CD14-positive monocyte (primary cell): ENCODE measurements at regions not wholly inside any gene's neighbourhood (a gene's known extent, or its start where the extent isn't known, plus 50 kb on each side); places are given as distances from the start of the nearest gene placed in this dataset.

ENCODE experiments used
- DNase-seq, 3 donors: peaks; one replicate each; pipeline ENCODE4 v3.0.0-alpha.2; 2011 to 2022
- H2AFZ ChIP-seq: 2 replicates; pipeline ENCODE4 v1.6.0; 2012; ENCODE audit warnings: mild to moderate bottlenecking, low read depth, low read length, inconsistent platforms; ENCODE audit not compliant: insufficient read depth, poor library complexity, severe bottlenecking
- H3K27ac ChIP-seq, 2 donors: 1 replicate in 1 of 2; 2 replicates in 1 of 2; pipeline ENCODE4 v1.5.1; 2012 to 2013; ENCODE audit warnings: low read length in 2 of 2, control low read depth in 1 of 2, inconsistent platforms in 1 of 2, low read depth in 1 of 2, mild to moderate bottlenecking in 1 of 2
- H3K27me3 ChIP-seq, 2 donors: one replicate each; pipeline versions ENCODE4 v1.6.0 to v1.6.1; 2011 to 2013; ENCODE audit warnings: low read length in 2 of 2; ENCODE audit not compliant: control insufficient read depth in 2 of 2, insufficient read depth in 2 of 2
- H3K36me3 ChIP-seq, 2 donors: replicated peaks in 1 of 2; 1 replicate in 1 of 2; 2 replicates in 1 of 2; pipeline versions ENCODE4 v1.5.1 to v1.6.1; 2012 to 2013; ENCODE audit warnings: low read length in 2 of 2, control low read depth in 1 of 2, inconsistent platforms in 1 of 2, mild to moderate bottlenecking in 1 of 2; ENCODE audit not compliant: insufficient read depth in 2 of 2, control insufficient read depth in 1 of 2
- H3K4me1 ChIP-seq, 2 donors: 1 replicate in 1 of 2; 2 replicates in 1 of 2; pipeline versions ENCODE4 v1.5.1 to v1.6.1; 2012 to 2013; ENCODE audit warnings: low read length in 2 of 2, control low read depth in 1 of 2, inconsistent platforms in 1 of 2, mild to moderate bottlenecking in 1 of 2, moderate library complexity in 1 of 2; ENCODE audit not compliant: insufficient read depth in 2 of 2, control insufficient read depth in 1 of 2
- H3K4me2 ChIP-seq: replicated peaks from 2 replicates; pipeline ENCODE3; 2012; ENCODE audit warnings: low read length, moderate library complexity, mild to moderate bottlenecking; ENCODE audit not compliant: poor library complexity, severe bottlenecking; ENCODE audit errors: extremely low read depth
- H3K4me3 ChIP-seq, 3 experiments: fragments of 200-600 bp in 1 of 3; sonication (generic) in 1 of 3; replicated peaks in 1 of 3; 1 replicate in 2 of 3; 2 replicates in 1 of 3; pipeline ENCODE4 v1.5.1; 2011 to 2013; ENCODE audit warnings: low read length in 3 of 3, mild to moderate bottlenecking in 3 of 3, control low read depth in 2 of 3, low read depth in 2 of 3, inconsistent platforms in 1 of 3, moderate library complexity in 1 of 3
- H3K79me2 ChIP-seq: 2 replicates; pipeline ENCODE4 v1.6.0; 2012; ENCODE audit warnings: mild to moderate bottlenecking, control low read depth, inconsistent platforms, low read length, moderate library complexity; ENCODE audit not compliant: insufficient read depth
- H3K9ac ChIP-seq: 2 replicates; pipeline ENCODE4 v1.6.0; 2017; ENCODE audit warnings: low read length, mild to moderate bottlenecking; ENCODE audit not compliant: insufficient read depth, poor library complexity, severe bottlenecking
- H3K9me3 ChIP-seq, 2 donors: replicated peaks in 1 of 2; 1 replicate in 1 of 2; 2 replicates in 1 of 2; pipeline versions ENCODE4 v1.5.1 to v1.6.1; 2012 to 2013; ENCODE audit warnings: low read length in 2 of 2, control low read depth in 1 of 2; ENCODE audit not compliant: control insufficient read depth in 1 of 2, insufficient read depth in 1 of 2
- H4K20me1 ChIP-seq: 2 replicates; pipeline ENCODE4 v1.6.0; 2012; ENCODE audit warnings: mild to moderate bottlenecking, low read length, control low read depth, moderate library complexity; ENCODE audit not compliant: insufficient read depth
- H3K27ac Mint-ChIP-seq, 7 donors: one replicate each; pipeline ENCODE4 v1.8.0; 2020; ENCODE audit warnings: mild to moderate bottlenecking in 7 of 7, mixed read lengths in 7 of 7, moderate library complexity in 6 of 7, inconsistent platforms in 2 of 7
- H3K27me3 Mint-ChIP-seq, 3 donors: one replicate each; pipeline ENCODE4 v1.8.0; 2021 to 2022; ENCODE audit warnings: low read depth in 3 of 3, mild to moderate bottlenecking in 3 of 3, mixed read lengths in 3 of 3, moderate library complexity in 3 of 3, inconsistent platforms in 1 of 3
- H3K36me3 Mint-ChIP-seq, 2 donors: one replicate each; pipeline ENCODE4 v1.8.0; 2020; ENCODE audit warnings: mixed read lengths in 2 of 2, inconsistent platforms in 1 of 2, mild to moderate bottlenecking in 1 of 2
- H3K4me1 Mint-ChIP-seq: one replicate; pipeline ENCODE4 v1.8.0; 2020; ENCODE audit warnings: mild to moderate bottlenecking, mixed read lengths
- H3K4me3 Mint-ChIP-seq, 2 donors: one replicate each; pipeline ENCODE4 v1.8.0; 2020; ENCODE audit warnings: mild to moderate bottlenecking in 2 of 2, mixed read lengths in 2 of 2, moderate library complexity in 1 of 2
- H3K9me3 Mint-ChIP-seq, 7 donors: one replicate each; pipeline ENCODE4 v1.8.0; 2020 to 2022; ENCODE audit warnings: mixed read lengths in 7 of 7, mild to moderate bottlenecking in 6 of 7, moderate library complexity in 6 of 7, inconsistent platforms in 2 of 7
- CTCF ChIP-seq: fragments of 200-600 bp; IDR thresholded peaks from one replicate; pipeline ENCODE4 v1.8.0; 2022; ENCODE audit warnings: antibody characterized with exemption, mild to moderate bottlenecking
- WGBS: methylation state at CpG from one replicate; pipeline ENCODE4 v1.1.5; 2013; ENCODE audit warnings: missing lambda C conversion rate; ENCODE audit not compliant: insufficient coverage; 5-methylcytosine and 5-hydroxymethylcytosine counted together
- intact Hi-C, 2 donors: fragments of 100-400 bp; cut with micrococcal nuclease; formaldehyde crosslinking; loops; one replicate each; pipeline versions ENCODE4 v1.15.0 to v1.15.1; 2023

GRCh38 chr15:29480278-29480677, 210.7 kb upstream of the NSMCE3 start:
- H3K9me3 Mint-ChIP-seq = peaks cover 0 to 14% (median 3%) of the 10 kb centered on the region in 7 donors
- H3K79me2 ChIP-seq = no peaks in the 10 kb centered on the region
- H3K4me2 ChIP-seq = no peak overlapping the region
- TF ChIP-seq CTCF = no peak
- no peak overlapping the region for H3K27ac ChIP-seq
- H3K4me1 ChIP-seq = no peaks in the 10 kb centered on the region
- H3K4me3 ChIP-seq = no peak overlapping the region
- no peaks in the 10 kb centered on the region for H4K20me1 ChIP-seq
- intact Hi-C loops = loop anchor here in 1 of 2 donors (2.0 kb wide), 1 partner anchor 19 kb away; no protein-coding TSS in a partner anchor
- DNase-seq = no peak
- H3K27ac Mint-ChIP-seq = no peak overlapping the region
- no peaks in the 10 kb centered on the region for H3K36me3 ChIP-seq
- no peaks in the 10 kb centered on the region for H3K27me3 ChIP-seq
- no peaks in the 10 kb centered on the region for H3K27me3 Mint-ChIP-seq
- H3K4me3 Mint-ChIP-seq = no peak overlapping the region
- no peak overlapping the region for H2AFZ ChIP-seq
- no peaks in the 10 kb centered on the region for H3K36me3 Mint-ChIP-seq
- H3K9ac ChIP-seq = no peak overlapping the region
- 64% methylated on average over 5 of the region's 8 CpGs for WGBS
- peaks cover 0 to 5% of the 10 kb centered on the region in 2 donors for H3K9me3 ChIP-seq
- H3K4me1 Mint-ChIP-seq = no peaks in the 10 kb centered on the region

- no peaks in the 10 kb centered on the region for H3K27me3 ChIP-seq
- H3K36me3 ChIP-seq = no peaks in the 10 kb centered on the region
- H3K9ac ChIP-seq = no peak overlapping the region
- Mint-ChIP-seq H3K36me3 (no peaks in the 10 kb centered on the region), H3K4me1 (no peaks in the 10 kb centered on the region), H3K27ac (no peak overlapping the region), H3K4me3 (no peak overlapping the region), H3K27me3 (peaks cover 0 to 2% (median 0%) of the 10 kb centered on the region in 3 donors), H3K9me3 (peaks cover 0 to 18% (median 5%) of the 10 kb centered on the region in 7 donors)
- no peaks in the 10 kb centered on the region for H3K79me2 ChIP-seq
- no peaks in the 10 kb centered on the region for H4K20me1 ChIP-seq
- peaks cover 0 to 7% of the 10 kb centered on the region in 2 donors for H3K9me3 ChIP-seq
- DNase-seq = no peak
- 80% methylated on average over 1 of the region's 2 CpGs for WGBS
- intact Hi-C loops = no loop called here
- no peak overlapping the region for H2AFZ ChIP-seq
- TF ChIP-seq CTCF = no peak
- no peak overlapping the region for H3K27ac ChIP-seq
- no peak overlapping the region for H3K4me3 ChIP-seq
- H3K4me1 ChIP-seq = no peaks in the 10 kb centered on the region
- H3K4me2 ChIP-seq = no peak overlapping the region
These were observed 207.6 kb upstream of the NSMCE3 start for GRCh38 chr15:29477256-29477655.
